Progenitor cell of endocrine pancreas (in vitro differentiated cells): ENCODE measurements at regions not wholly inside any gene's neighbourhood (a gene's known extent, or its start where the extent isn't known, plus 50 kb on each side); places are given as distances from the start of the nearest gene placed in this dataset.
A peak's percentile ranks its signal among the peaks of the same experiment; 100 is the strongest.

Experiments used
- DNase-seq: peaks from one replicate; pipeline ENCODE4 v3.0.0; 2021; ENCODE audit warnings: low spot score; ENCODE audit not compliant: unreplicated experiment
- H3K27ac Mint-ChIP-seq: 2 replicates; pipeline ENCODE4 v1.8.0; 2021; ENCODE audit warnings: mild to moderate bottlenecking, moderate library complexity, mixed read lengths
- H3K27me3 Mint-ChIP-seq: 2 replicates; pipeline ENCODE4 v1.8.0; 2021; ENCODE audit warnings: mixed read lengths
- H3K36me3 Mint-ChIP-seq: 2 replicates; pipeline ENCODE4 v1.8.0; 2022; ENCODE audit warnings: mixed read lengths; ENCODE audit not compliant: insufficient read depth
- H3K4me1 Mint-ChIP-seq: 2 replicates; pipeline ENCODE4 v1.8.0; 2021; ENCODE audit warnings: low read depth, mixed read lengths
- H3K4me3 Mint-ChIP-seq: 2 replicates; pipeline ENCODE4 v1.8.0; 2021; ENCODE audit warnings: low read depth, mild to moderate bottlenecking, moderate library complexity, mixed read lengths
- H3K9me3 Mint-ChIP-seq: 2 replicates; pipeline ENCODE4 v1.8.0; 2021; ENCODE audit warnings: low read depth, mixed read lengths
- CTCF ChIP-seq: fragments of 200-600 bp; sonication (generic); IDR thresholded peaks from one replicate; pipeline ENCODE4 v1.5.0; 2021; ENCODE audit warnings: antibody characterized with exemption, mild to moderate bottlenecking; ENCODE audit not compliant: unreplicated experiment

GRCh38 chr17:77307479-77308198 lies 166.9 kb downstream of the SEC14L1 start:
- no peaks in the 10 kb centered on the region for H3K9me3 Mint-ChIP-seq
- no peaks in the 10 kb centered on the region for H3K27me3 Mint-ChIP-seq
- no peak overlapping the region for H3K4me3 Mint-ChIP-seq
- peak overlapping the region; percentile 59 for H3K27ac Mint-ChIP-seq
- no peak for DNase-seq
- TF ChIP-seq CTCF, result no peak
- H3K36me3 Mint-ChIP-seq, result peaks cover 6% of the 10 kb centered on the region
- peaks cover 12% of the 10 kb centered on the region for H3K4me1 Mint-ChIP-seq

- Mint-ChIP-seq H3K36me3 (peaks cover 6% of the 10 kb centered on the region), H3K4me3 (no peak overlapping the region)
Measured at GRCh38 chr17:77308861-77309726, 168.3 kb downstream of the SEC14L1 start.

GRCh38 chr17:77310336-77310735 lies 169.6 kb downstream of the SEC14L1 start:
- Mint-ChIP-seq H3K27me3 (no peaks in the 10 kb centered on the region), H3K36me3 (peaks cover 6% of the 10 kb centered on the region), H3K27ac (peak overlapping the region; percentile 56), H3K4me3 (no peak overlapping the region), H3K9me3 (no peaks in the 10 kb centered on the region), H3K4me1 (peaks cover 18% of the 10 kb centered on the region)
- no peak for TF ChIP-seq CTCF
- no peak for DNase-seq

More at GRCh38 chr17:77308861-77309726, 168.3 kb downstream of the SEC14L1 start:
- Mint-ChIP-seq H3K27me3 (no peaks in the 10 kb centered on the region), H3K9me3 (no peaks in the 10 kb centered on the region), H3K4me1 (peaks cover 18% of the 10 kb centered on the region), H3K27ac (no peak overlapping the region)
- no peak for DNase-seq
- TF ChIP-seq CTCF, result no peak

- peak overlapping the region; percentile 45 for H3K27ac Mint-ChIP-seq
- no peaks in the 10 kb centered on the region for H3K27me3 Mint-ChIP-seq
- peaks cover 17% of the 10 kb centered on the region for H3K4me1 Mint-ChIP-seq
- DNase-seq, result no peak
- H3K36me3 Mint-ChIP-seq, result peaks cover 6% of the 10 kb centered on the region
- H3K9me3 Mint-ChIP-seq, result no peaks in the 10 kb centered on the region
- no peak for TF ChIP-seq CTCF
- H3K4me3 Mint-ChIP-seq, result no peak overlapping the region
Measured at GRCh38 chr17:77311371-77311981, 170.7 kb downstream of the SEC14L1 start.

GRCh38 chr17:77312061-77312701 lies 171.4 kb downstream of the SEC14L1 start:
- no peak for TF ChIP-seq CTCF
- H3K4me1 Mint-ChIP-seq, result peaks cover 10% of the 10 kb centered on the region
- H3K27ac Mint-ChIP-seq, result no peak overlapping the region
- H3K27me3 Mint-ChIP-seq, result no peaks in the 10 kb centered on the region
- peaks cover 6% of the 10 kb centered on the region for H3K36me3 Mint-ChIP-seq
- no peaks in the 10 kb centered on the region for H3K9me3 Mint-ChIP-seq
- H3K4me3 Mint-ChIP-seq, result no peak overlapping the region
- no peak for DNase-seq
